HG03457 (cell line): ENCODE measurements at regions not wholly inside any gene's neighbourhood (a gene's known extent, or its start where the extent isn't known, plus 50 kb on each side); places are given as distances from the start of the nearest gene placed in this dataset.
"Not testable (repeated sequence)": the region's sequence is repeated elsewhere in the genome, so short reads cannot be mapped to it uniquely, and the experiment has no call there.

Experiments
- ATAC-seq: cut with Tn5 transposase; IDR thresholded peaks from one replicate; pipeline ENCODE4 v1.9.1; 2021; ENCODE audit warnings: moderate number of reproducible peaks; ENCODE audit not compliant: unreplicated experiment

GRCh38 chr16:79377082-79377481 lies 223.5 kb downstream of the MAF start:
- not testable (repeated sequence) for ATAC-seq

- no peak for ATAC-seq
Measured at GRCh38 chr16:79375351-79375750, 225.2 kb downstream of the MAF start.

GRCh38 chr16:79372503-79373184 lies 227.9 kb downstream of the MAF start:
- no peak for ATAC-seq

DNA sequence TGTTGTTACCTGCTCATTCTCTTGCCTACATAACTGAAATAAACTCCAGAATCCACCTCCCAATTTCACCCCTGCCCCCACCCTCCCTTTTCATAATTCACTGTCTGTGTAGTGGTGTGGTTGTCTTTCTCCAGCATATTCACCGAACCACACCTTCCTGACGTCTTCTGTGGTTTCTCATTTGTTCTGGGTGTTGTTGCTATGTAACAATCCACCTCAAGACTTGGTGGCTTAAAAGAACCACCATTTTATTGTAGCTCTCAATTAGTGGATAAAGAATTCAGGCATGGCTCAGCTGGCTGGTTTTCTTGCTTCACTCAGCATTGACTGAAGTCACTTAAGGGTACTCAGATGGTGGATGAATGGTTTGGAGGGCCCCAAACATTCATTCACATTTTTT lies 229.8 kb downstream of the MAF start:
- ATAC-seq: no peak

DNA sequence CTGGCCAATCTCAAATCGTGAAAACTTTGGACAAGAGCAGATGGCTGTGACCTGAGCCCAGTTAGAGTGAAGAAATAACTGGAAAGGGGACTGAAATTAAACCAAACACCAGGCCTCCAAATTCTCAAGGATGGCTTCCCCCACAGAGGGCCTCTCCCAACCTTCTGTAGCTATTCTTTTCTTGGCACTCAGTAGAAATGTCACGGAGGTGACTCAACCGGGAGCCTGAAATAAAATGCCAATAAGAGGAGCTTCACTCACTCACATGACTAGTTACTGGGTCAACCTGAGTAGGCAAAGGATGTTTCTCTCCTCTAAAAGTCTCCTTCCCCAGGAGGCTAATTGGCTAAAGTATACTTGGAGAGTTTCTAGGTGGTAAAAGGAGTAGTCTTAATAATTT lies 230.7 kb downstream of the MAF start:
- ATAC-seq: no peak

DNA sequence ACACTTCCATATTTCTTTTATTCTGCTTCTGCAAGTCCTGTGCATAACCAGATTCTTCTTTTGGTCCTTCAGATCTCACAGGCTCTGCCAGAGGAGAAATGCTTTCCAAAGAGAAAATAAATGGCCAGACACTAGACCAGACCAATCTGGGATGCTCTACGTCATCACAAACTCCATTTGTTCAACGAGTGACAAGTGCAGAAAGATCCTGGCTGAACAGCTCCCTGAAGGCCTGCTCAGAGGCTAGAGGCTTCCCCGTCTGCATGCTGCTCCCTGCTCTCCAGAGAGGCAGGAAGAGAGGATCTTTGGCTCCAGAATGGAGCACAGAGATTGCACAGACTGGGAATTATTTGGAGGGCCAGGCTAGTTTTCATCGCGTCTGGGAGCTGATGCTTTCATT lies 232.7 kb downstream of the MAF start:
- ATAC-seq: no peak

GRCh38 chr16:79366635-79367034 lies 233.9 kb downstream of the MAF start:
- no peak for ATAC-seq

DNA sequence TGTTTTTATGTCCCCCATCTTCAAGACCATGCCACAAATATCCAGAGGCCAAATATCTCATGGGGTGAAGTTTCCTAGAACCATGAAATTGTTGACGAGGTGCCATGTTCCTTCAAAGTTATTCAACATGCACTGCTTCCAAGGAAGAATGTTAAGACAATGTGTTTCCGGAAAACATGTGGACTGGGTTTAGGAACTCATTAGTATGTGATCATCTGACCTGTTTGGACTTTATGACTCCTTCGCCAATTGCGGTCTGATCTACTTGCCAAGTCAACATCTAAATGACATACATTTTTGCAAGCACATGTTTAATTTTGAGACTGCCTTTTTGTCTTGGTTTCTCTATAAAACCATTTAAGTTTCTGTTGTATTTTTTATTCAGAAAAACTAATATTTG lies 234.8 kb downstream of the MAF start:
- ATAC-seq: no peak

DNA sequence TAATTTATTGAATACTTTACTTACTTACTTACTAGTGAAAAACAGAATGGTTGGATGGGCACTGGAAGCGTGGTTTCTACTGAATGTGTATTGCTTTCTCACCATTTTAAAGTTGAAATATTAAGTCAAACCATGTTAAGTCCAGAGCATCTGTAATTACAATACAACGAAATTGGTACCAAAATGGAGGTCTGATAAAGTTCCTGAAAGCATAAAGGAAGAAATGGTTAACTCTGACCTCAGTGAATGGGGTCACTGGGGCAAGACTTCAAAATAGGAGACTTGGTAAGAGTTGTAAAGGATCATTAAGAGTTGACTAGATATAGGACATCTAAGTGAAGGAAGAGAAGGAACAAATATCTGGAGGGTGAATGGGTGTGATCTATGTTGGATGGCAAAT lies 237.1 kb downstream of the MAF start:
- no peak for ATAC-seq

DNA sequence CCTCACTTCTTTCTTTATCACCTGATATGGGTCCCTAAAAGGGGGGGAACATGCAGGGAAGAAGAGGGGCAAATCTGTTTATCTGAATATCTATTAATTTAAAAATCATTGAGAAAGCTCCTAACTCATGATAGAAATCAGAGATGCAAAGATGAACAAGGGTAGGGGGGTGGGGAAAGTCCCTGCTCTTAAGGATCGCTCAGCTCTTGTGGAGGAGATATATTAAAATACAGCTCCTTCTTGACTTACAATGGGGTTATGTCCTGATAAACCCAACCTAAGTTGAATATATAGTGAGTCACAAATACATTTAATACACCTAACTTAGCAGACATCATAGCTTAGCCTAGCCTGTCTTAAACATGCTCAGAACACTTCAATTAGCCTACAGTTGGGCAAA lies 237.5 kb downstream of the MAF start:
- ATAC-seq: no peak

- no peak for ATAC-seq
Measured at GRCh38 chr16:79362300-79362970, 238.1 kb downstream of the MAF start.

DNA sequence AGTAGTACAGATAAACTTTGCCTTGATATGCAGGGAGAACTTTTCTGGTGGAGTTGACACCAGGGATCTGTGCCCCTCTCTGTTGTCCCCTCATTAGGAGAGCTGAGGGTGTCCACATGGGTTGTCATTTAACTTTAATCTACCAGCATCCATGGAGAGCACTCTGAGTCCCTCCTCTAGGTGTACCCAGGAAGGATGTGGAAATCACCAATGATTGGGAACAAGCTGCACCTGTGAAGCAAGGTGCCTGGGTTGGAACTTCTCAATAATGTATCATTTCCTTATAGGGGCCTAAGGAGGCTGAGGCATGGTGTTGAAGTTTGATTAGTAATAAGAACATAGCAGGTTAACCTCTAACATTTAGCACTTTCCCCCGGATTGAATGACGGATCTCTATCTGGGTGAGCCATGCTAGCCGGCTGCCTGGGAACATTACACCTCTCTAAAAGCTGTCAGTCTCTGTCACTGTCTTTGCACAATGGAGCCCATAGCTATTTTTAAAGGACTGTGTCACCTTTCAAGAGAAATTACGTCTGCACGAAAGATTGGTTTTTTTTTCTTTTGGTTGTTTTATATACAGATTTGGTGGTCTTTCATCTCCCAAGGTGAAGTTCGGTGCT lies 239.3 kb downstream of the MAF start:
- ATAC-seq: no peak

DNA sequence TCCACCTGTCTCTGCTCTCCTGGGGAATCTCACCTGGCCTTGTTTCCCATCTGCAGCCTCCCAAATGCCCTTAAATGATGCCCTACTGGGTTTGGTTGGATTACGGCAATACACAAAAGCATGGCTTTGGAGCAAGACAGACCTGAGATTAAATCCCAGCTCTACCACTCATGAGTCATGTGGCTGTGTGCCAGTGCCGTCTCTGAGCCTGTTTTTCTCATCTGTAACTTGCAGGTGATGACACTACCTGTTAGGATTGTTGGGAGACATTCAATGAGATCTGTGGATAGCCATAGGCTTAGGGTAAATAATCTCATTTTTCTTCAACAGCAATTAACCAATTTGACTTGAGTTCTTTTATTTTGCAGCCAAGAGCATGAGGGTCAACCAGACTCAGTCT lies 240.3 kb downstream of the MAF start:
- ATAC-seq: no peak

DNA sequence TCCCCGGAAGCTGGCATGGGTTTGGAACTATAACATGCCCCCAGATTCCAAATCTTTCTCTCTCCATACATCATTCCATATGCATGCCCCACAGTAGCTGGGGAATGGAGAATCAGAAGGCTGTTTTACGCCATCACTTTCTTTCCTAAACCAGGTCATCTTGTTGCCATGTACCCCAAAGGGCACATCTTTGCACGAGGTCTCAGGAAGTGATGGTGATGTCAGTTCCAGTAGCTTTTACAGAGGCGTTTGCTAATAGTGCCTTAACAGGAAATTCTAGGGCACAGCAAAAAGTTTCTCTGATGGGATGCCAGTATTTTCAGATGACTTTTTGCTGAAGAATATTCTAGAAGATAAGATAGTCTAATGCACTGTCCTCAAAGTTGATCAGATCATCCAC lies 241.5 kb downstream of the MAF start:
- ATAC-seq: no peak

GRCh38 chr16:79358188-79358587 lies 242.3 kb downstream of the MAF start:
- no peak for ATAC-seq

- no peak for ATAC-seq
Measured at GRCh38 chr16:79355600-79356358, 244.8 kb downstream of the MAF start.

GRCh38 chr16:79351927-79352326 lies 248.6 kb downstream of the MAF start:
- no peak for ATAC-seq

GRCh38 chr16:79349803-79350202 lies 250.7 kb downstream of the MAF start:
- ATAC-seq: no peak

GRCh38 chr16:79348521-79349306 lies 251.8 kb downstream of the MAF start:
- ATAC-seq: no peak

DNA sequence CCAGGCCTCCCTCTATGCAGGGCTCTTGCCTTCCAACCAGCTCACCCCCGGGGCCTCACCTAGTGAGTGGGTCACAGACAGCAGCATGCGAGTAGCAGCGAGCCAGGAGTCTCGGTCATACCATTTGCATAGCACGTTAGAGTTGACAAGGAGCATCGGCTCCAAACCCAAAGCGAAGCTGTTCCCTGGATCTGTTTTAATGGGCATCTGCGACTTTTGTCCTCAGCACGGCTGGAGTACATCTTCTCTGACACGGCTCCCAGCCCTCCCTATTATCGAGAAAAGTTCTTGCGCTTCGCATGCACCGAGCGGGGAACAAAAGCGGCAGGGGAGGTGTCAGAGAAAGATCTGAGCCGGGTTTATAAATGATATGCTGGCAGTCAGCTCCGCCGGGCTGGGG lies 253.3 kb downstream of the MAF start:
- no peak for ATAC-seq

DNA sequence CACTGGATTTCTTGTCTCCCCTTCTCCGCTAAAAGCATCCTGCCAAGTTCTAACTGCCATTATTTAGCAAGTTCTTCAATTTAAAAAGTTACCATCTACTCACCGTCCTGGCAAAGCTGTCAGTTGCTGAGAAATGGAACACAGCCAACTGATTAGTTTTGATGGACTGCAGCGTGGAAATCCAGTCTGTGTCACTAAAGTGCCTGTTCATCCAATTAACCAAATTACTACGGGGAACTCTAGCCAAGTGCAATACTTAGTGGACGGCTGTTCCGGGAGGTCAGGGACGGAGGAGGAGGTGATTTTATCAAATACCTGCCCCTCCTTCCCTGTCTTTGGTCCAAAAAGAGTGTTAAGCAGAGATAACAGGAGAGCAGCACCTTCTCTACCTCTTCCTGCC lies 260.7 kb downstream of the MAF start:
- ATAC-seq: no peak
